Endothelial cell of umbilical vein (primary cell): ENCODE measurements at regions not wholly inside any gene's neighbourhood (a gene's known extent, or its start where the extent isn't known, plus 50 kb on each side); places are given as distances from the start of the nearest gene placed in this dataset.

Experiments
- BruUV-seq: library from RNA; stranded (reverse); fragments of 400-500 nt; replicated peaks from 2 replicates; lab custom pipeline; 2021; lab: Mats Ljungman, UMichigan
- CTCF ChIA-PET: fragments of 300-600, 350-600 bp; sonication (Branson Sonifier 250); formaldehyde crosslinking; loops from one replicate; lab custom pipeline; 2021; ENCODE audit warnings: antibody characterized with exemption, inconsistent platforms; lab: Charles Lee
- POLR2A ChIA-PET: fragments of 300-600, 350-600 bp; sonication (Branson Sonifier 250); formaldehyde crosslinking; loops from one replicate; lab custom pipeline; 2021; ENCODE audit warnings: antibody characterized with exemption, inconsistent platforms; lab: Charles Lee
- DNase-seq: peaks from one replicate; pipeline ENCODE4 v3.0.0-alpha.2; 2011; ENCODE audit warnings: low read depth, low spot score
- FAIRE-seq: peaks from 2 replicates; lab custom pipeline; 2011; peaks lifted over from hg19 to GRCh38; lab: Jason Lieb, UNC
- H2AFZ ChIP-seq: 2 replicates; pipeline ENCODE4 v1.6.0; 2012; ENCODE audit warnings: low read depth, low read length, control low read depth, inconsistent platforms
- H3K27ac ChIP-seq: 2 replicates; pipeline ENCODE4 v1.5.1; 2011; ENCODE audit warnings: low read depth, mild to moderate bottlenecking, control low read depth, low read length, moderate library complexity; ENCODE audit not compliant: insufficient read depth
- H3K27me3 ChIP-seq, 2 experiments: 2 replicates each; pipeline versions ENCODE4 v1.6.0 to v1.6.1; 2011; ENCODE audit warnings: low read length in 2 of 2, mixed read lengths in 1 of 2; ENCODE audit not compliant: control insufficient read depth in 2 of 2, insufficient read depth in 2 of 2
- H3K36me3 ChIP-seq, 2 experiments: 2 replicates in 1 of 2; 3 replicates in 1 of 2; pipeline ENCODE4 v1.5.1; 2011; ENCODE audit warnings: low read length in 2 of 2, mild to moderate bottlenecking in 1 of 2, moderate library complexity in 1 of 2; ENCODE audit not compliant: control insufficient read depth in 2 of 2, insufficient read depth in 2 of 2; ENCODE audit errors: extremely low read depth in 1 of 2
- H3K4me1 ChIP-seq: 3 replicates; pipeline ENCODE4 v1.5.1; 2011; ENCODE audit warnings: mild to moderate bottlenecking, low read length; ENCODE audit not compliant: control insufficient read depth, insufficient read depth; ENCODE audit errors: extremely low read depth
- H3K4me2 ChIP-seq: 2 replicates; pipeline ENCODE4 v1.6.1; 2011; ENCODE audit warnings: low read length, control low read depth, mixed read lengths; ENCODE audit not compliant: insufficient read depth
- H3K4me3 ChIP-seq, 3 experiments: fragments of 200-600 bp in 1 of 3; sonication (generic), shearing (Covaris generic) in 1 of 3; replicated peaks in 1 of 3; 2 replicates each; pipeline ENCODE4 v1.5.1; 2011 to 2016; ENCODE audit warnings: control low read depth in 3 of 3, low read length in 3 of 3, mild to moderate bottlenecking in 2 of 3, inconsistent platforms in 1 of 3, low read depth in 1 of 3, moderate library complexity in 1 of 3; ENCODE audit not compliant: insufficient read depth in 1 of 3
- H3K79me2 ChIP-seq: 2 replicates; pipeline ENCODE4 v1.6.0; 2012; ENCODE audit warnings: low read length, inconsistent platforms; ENCODE audit not compliant: control insufficient read depth, insufficient read depth
- H3K9ac ChIP-seq: replicated peaks from 2 replicates; pipeline ENCODE3; 2011; ENCODE audit warnings: low read length, control low read depth; ENCODE audit not compliant: insufficient read depth; ENCODE audit errors: extremely low read depth
- H3K9me1 ChIP-seq: replicated peaks from 3 replicates; pipeline ENCODE4 v1.6.0; 2011; ENCODE audit warnings: mild to moderate bottlenecking, low read length; ENCODE audit not compliant: control insufficient read depth, insufficient read depth; ENCODE audit errors: extremely low read depth
- H3K9me3 ChIP-seq: replicated peaks from 2 replicates; pipeline ENCODE4 v1.5.1; 2012; ENCODE audit warnings: low read length, inconsistent platforms; ENCODE audit not compliant: control insufficient read depth, insufficient read depth
- H4K20me1 ChIP-seq: replicated peaks from 2 replicates; pipeline ENCODE3; 2011; ENCODE audit warnings: mild to moderate bottlenecking, low read length; ENCODE audit not compliant: control insufficient read depth, insufficient read depth; ENCODE audit errors: extremely low read depth
- CTCF ChIP-seq, 2 donors: IDR thresholded peaks; 1 replicate in 1 of 2; 2 replicates in 1 of 2; pipeline ENCODE4 v1.5.1; 2011; ENCODE audit warnings: low read length in 2 of 2, mild to moderate bottlenecking in 2 of 2, moderate library complexity in 2 of 2, control low read depth in 1 of 2, inconsistent platforms in 1 of 2, low read depth in 1 of 2; ENCODE audit not compliant: insufficient read depth in 1 of 2; ENCODE audit errors: extremely low read depth in 1 of 2
- EZH2 ChIP-seq: IDR thresholded peaks from 2 replicates; pipeline ENCODE4 v1.6.1; 2012; ENCODE audit warnings: borderline replicate concordance, low read depth, mild to moderate bottlenecking, moderate library complexity, low read length, inconsistent platforms; ENCODE audit not compliant: severe bottlenecking
- FOS ChIP-seq: IDR thresholded peaks from 2 replicates; pipeline ENCODE4 v1.6.1; 2011; ENCODE audit warnings: mild to moderate bottlenecking, low read length, moderate library complexity, borderline replicate concordance; ENCODE audit not compliant: insufficient read depth
- GATA2 ChIP-seq: IDR thresholded peaks from 2 replicates; pipeline ENCODE4 v1.7.0; 2011; ENCODE audit warnings: low read depth, mild to moderate bottlenecking, moderate library complexity, mixed read lengths, low read length; ENCODE audit not compliant: insufficient read length, insufficient read depth
- JUN ChIP-seq: IDR thresholded peaks from 2 replicates; pipeline ENCODE4 v1.6.1; 2011; ENCODE audit warnings: borderline replicate concordance, low read depth; ENCODE audit not compliant: insufficient read length, insufficient read depth
- MAX ChIP-seq: IDR thresholded peaks from 2 replicates; pipeline ENCODE4 v1.6.1; 2011; ENCODE audit not compliant: insufficient read depth, insufficient read length
- MYC ChIP-seq: IDR thresholded peaks from one replicate; pipeline ENCODE4 v1.6.1; 2011; ENCODE audit warnings: mild to moderate bottlenecking, low read depth, low read length
- POLR2A ChIP-seq: IDR thresholded peaks from 2 replicates; pipeline ENCODE4 v1.6.1; 2012; ENCODE audit warnings: low read depth, mild to moderate bottlenecking, control low read depth, low read length
- POLR2AphosphoS5 ChIP-seq: IDR thresholded peaks from 2 replicates; pipeline ENCODE4 v1.6.1; 2012; ENCODE audit warnings: low read depth, mild to moderate bottlenecking, control low read depth, low read length, moderate library complexity; ENCODE audit not compliant: insufficient read depth
- dilution Hi-C: fragments of 300-500 bp; cut with MboI; formaldehyde crosslinking; loops from one replicate; pipeline ENCODE4 v1.15.0; 2019; ENCODE audit warnings: low sequenced_read_pairs; ENCODE audit not compliant: extremely low pct_ligation_motif_present
- intact Hi-C: fragments of 100-400 bp; cut with micrococcal nuclease; formaldehyde crosslinking; loops from one replicate; pipeline ENCODE4 v1.10.0; 2022

- Histone ChIP-seq H2AFZ (no peak overlapping the region), H3K27ac (no peak overlapping the region), H3K9me3 (no peaks in the 10 kb centered on the region), H3K4me1 (no peaks in the 10 kb centered on the region), H4K20me1 (no peaks in the 10 kb centered on the region), H3K79me2 (no peaks in the 10 kb centered on the region), H3K9ac (no peak overlapping the region), H3K9me1 (no peaks in the 10 kb centered on the region), H3K4me2 (no peak overlapping the region), H3K4me3 (no peak overlapping the region), H3K27me3 (no peaks in the 10 kb centered on the region), H3K36me3 (no peaks in the 10 kb centered on the region)
- POLR2A ChIA-PET = no interaction called here
- CTCF ChIA-PET = no interaction called here
- BruUV-seq = no TSS peak
- FAIRE-seq = no peak
- TF ChIP-seq POLR2AphosphoS5 (no peak), FOS (no peak)
- dilution Hi-C loops = no loop called here
- intact Hi-C loops = no loop called here
- DNase-seq = no peak
Observed at GRCh38 chr2:59724746-59725145, 828.7 kb downstream of the BCL11A start.

- no peak overlapping the region for H3K27ac ChIP-seq
- no peaks in the 10 kb centered on the region for H3K27me3 ChIP-seq
- no peak for DNase-seq
- intact Hi-C loops = no loop called here
- CTCF ChIA-PET = no interaction called here
- no peaks in the 10 kb centered on the region for H3K79me2 ChIP-seq
- H3K4me3 ChIP-seq = no peak overlapping the region
- TF ChIP-seq GATA2 (no peak), MAX (no peak), POLR2A (no peak), CTCF (IDR thresholded peaks at IDR 0.05; ENCODE audit: extremely low read depth in 1 of 2, insufficient read depth in 1 of 2, low read depth in 1 of 2, low read length in 2 of 2) (no peak), EZH2 (no peak), JUN (no peak), MYC (no peak)
- H3K9me3 ChIP-seq = peaks cover 2% of the 10 kb centered on the region
- POLR2A ChIA-PET = no interaction called here
- no TSS peak for BruUV-seq
- no peaks in the 10 kb centered on the region for H3K4me1 ChIP-seq
- no peaks in the 10 kb centered on the region for H4K20me1 ChIP-seq
- H3K4me2 ChIP-seq = no peak overlapping the region
- FAIRE-seq = no peak
- H3K36me3 ChIP-seq = no peaks in the 10 kb centered on the region
- no peaks in the 10 kb centered on the region for H3K9me1 ChIP-seq
- no peak overlapping the region for H2AFZ ChIP-seq
- dilution Hi-C loops = no loop called here
- no peak overlapping the region for H3K9ac ChIP-seq
Observed at GRCh38 chr2:59720296-59720866, 833.1 kb downstream of the BCL11A start.
